ENCODE measurements at regions not wholly inside any gene's neighbourhood (a gene's known extent, or its start where the extent isn't known, plus 50 kb on each side); places are given as distances from the start of the nearest gene placed in this dataset.

- TF ChIP-seq POLR2AphosphoS5 (IDR thresholded peaks at IDR 0.05; ENCODE audit: low read depth, low read length) (no peak), POLR2A (IDR thresholded peaks at IDR 0.05; ENCODE audit: low read depth, low read length) (no peak), TAF1 (IDR thresholded peaks at IDR 0.05; ENCODE audit: low read depth, low read length) (no peak), PAX5 (IDR thresholded peaks at IDR 0.05; ENCODE audit: insufficient read depth, low read length, severe bottlenecking) (no peak)
Observed at GRCh38 chr9:20119566-20119965, 330.7 kb upstream of the SLC24A2 start.

Measured in GM12891 (cell line).